GM19351 (cell line): ENCODE measurements at regions not wholly inside any gene's neighbourhood (a gene's known extent, or its start where the extent isn't known, plus 50 kb on each side); places are given as distances from the start of the nearest gene placed in this dataset.
"Not testable (repeated sequence)": the region's sequence is repeated elsewhere in the genome, so short reads cannot be mapped to it uniquely, and the experiment has no call there.

Experiments
- ATAC-seq: cut with Tn5 transposase; IDR thresholded peaks from one replicate; pipeline ENCODE4 v1.9.1; 2021; ENCODE audit warnings: mild to moderate bottlenecking, moderate library complexity; ENCODE audit not compliant: unreplicated experiment

- no peak for ATAC-seq
Observed at GRCh38 chr14:81584495-81584894, 50.8 kb upstream of the SEL1L start.

GRCh38 chr14:81589381-81590065 is 55.9 kb upstream of the SEL1L start:
- ATAC-seq = no peak

- no peak for ATAC-seq
Observed at GRCh38 chr14:81591266-81591665, 57.6 kb upstream of the SEL1L start.

GRCh38 chr14:81594012-81594411 is 60.4 kb upstream of the SEL1L start:
- no peak for ATAC-seq

- ATAC-seq = no peak
Observed at GRCh38 chr14:81605660-81606059, 72.0 kb upstream of the SEL1L start.

- ATAC-seq = no peak
Observed at GRCh38 chr14:81613341-81614045, 79.8 kb upstream of the SEL1L start.

GRCh38 chr14:81614302-81614701 is 80.6 kb upstream of the SEL1L start:
- not testable (repeated sequence) for ATAC-seq

GRCh38 chr14:81618695-81619094 is 85.0 kb upstream of the SEL1L start:
- ATAC-seq = no peak

GRCh38 chr14:81619816-81620215 is 86.2 kb upstream of the SEL1L start:
- ATAC-seq = no peak

- not testable (repeated sequence) for ATAC-seq
Observed at GRCh38 chr14:81623771-81624396, 90.2 kb upstream of the SEL1L start.

- ATAC-seq = peak; percentile 47
Observed at GRCh38 chr14:81625343-81625742, 91.7 kb upstream of the SEL1L start.

- no peak for ATAC-seq
Observed at GRCh38 chr14:81632157-81632556, 98.5 kb upstream of the SEL1L start.

GRCh38 chr14:81633496-81633895 is 99.8 kb upstream of the SEL1L start:
- no peak for ATAC-seq

- ATAC-seq = no peak
Observed at GRCh38 chr14:81637639-81638038, 104.0 kb upstream of the SEL1L start.

- ATAC-seq = no peak
Observed at GRCh38 chr14:81638656-81639280, 105.1 kb upstream of the SEL1L start.

- ATAC-seq = no peak
Observed at GRCh38 chr14:81653626-81654025, 120.0 kb upstream of the SEL1L start.

GRCh38 chr14:81655423-81656314 is 122.0 kb upstream of the SEL1L start:
- no peak for ATAC-seq

GRCh38 chr14:81656811-81657210 is 123.2 kb upstream of the SEL1L start:
- no peak for ATAC-seq

GRCh38 chr14:81662066-81662465 is 128.4 kb upstream of the SEL1L start:
- ATAC-seq = no peak

- ATAC-seq = no peak
Observed at GRCh38 chr14:81662570-81663197, 129.0 kb upstream of the SEL1L start.
